ENCODE measurements at regions not wholly inside any gene's neighbourhood (a gene's known extent, or its start where the extent isn't known, plus 50 kb on each side); places are given as distances from the start of the nearest gene placed in this dataset.

DNA sequence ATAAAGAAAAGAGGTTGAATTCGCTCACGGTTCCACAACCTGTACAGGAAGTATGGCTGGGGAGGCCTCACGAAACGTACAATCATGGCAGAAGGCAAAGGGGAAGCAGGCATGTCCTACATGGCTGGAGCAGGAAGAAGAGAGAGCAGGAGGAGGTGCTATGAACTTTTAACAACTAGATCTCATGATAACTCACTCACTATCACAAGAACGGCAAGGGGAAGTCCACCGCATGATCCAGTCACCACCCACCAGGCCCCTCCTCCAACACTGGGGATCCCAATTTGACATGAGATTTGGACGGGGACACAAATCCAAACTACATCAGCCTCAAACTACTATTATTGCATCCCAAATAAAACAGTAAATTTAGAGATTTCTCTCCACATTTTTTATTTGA is 53.6 kb upstream of the CST7 start:
- H3K9me3 Mint-ChIP-seq (ENCODE audit: low read depth) = peaks cover 19% of the 10 kb centered on the region
- DNase-seq (ENCODE audit: low spot score, unreplicated experiment) = no peak
- no peak for TF ChIP-seq CTCF (IDR thresholded peaks at IDR 0.05; ENCODE audit: unreplicated experiment)
- H3K27ac Mint-ChIP-seq = no peak overlapping the region
- no peaks in the 10 kb centered on the region for H3K4me1 Mint-ChIP-seq (ENCODE audit: low read depth)
- H3K36me3 Mint-ChIP-seq (ENCODE audit: insufficient read depth) = peaks cover 3% of the 10 kb centered on the region
- H3K27me3 Mint-ChIP-seq = no peaks in the 10 kb centered on the region
- H3K4me3 Mint-ChIP-seq (ENCODE audit: low read depth) = no peak overlapping the region

DNA sequence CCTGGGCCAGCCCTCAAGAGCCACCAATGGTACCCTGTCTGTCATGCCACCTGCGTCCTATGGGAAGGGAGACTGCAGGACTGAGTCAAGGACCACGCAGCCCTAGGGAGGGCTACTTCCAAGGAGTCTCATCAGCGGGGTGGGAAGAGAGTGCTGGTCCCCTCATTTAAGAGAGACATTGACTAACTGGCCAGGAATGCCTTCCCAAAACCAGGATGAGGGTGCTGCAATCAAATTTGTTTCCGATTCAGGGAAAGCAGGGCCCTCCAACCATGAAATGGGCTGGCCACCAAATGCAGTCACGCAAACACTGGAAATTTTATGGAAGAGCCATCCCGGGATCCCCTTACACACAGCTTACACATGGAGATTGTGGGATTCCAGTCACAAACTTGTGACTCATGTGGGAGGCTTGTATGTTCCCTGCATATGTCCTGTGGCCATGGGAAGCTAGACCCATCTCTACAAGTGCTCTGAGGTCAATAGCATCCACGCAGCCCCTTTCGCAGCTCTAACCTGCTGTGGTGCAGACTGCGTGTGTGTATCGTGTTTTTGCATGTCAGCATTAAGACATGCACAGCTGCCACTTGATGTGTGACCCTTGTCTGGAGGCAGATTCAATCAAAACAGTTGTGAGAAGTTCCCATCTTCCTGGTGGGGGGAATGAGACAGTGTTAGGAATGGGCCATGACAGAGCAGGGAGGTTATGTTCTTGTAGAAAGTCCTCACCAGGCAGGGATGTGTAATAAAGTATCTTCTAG is 53.0 kb upstream of the CST7 start:
- Mint-ChIP-seq H3K27ac (no peak overlapping the region), H3K4me1 (ENCODE audit: low read depth) (no peaks in the 10 kb centered on the region)
- no peak for TF ChIP-seq CTCF (IDR thresholded peaks at IDR 0.05; ENCODE audit: unreplicated experiment)

DNA sequence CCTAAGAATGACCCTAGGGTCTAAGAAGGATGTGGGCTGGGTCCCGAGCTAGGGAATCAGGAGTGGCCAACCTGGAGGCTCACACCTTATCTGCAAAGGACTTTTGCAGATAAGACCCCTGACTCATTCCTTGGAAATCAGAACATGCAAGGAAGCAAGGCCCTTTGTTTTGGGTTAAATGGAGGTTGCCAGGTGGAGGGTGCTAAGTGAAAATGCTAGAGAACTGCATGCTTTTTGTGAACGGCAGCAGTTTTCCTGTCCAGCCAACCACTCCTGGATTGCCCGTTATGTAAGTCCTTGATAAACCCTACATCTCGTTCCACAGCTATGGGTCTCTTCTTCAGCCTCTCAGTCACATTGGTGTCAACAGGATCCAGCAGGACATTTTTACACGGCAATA is 52.1 kb upstream of the CST7 start:
- Mint-ChIP-seq H3K4me3 (ENCODE audit: low read depth) (no peak overlapping the region), H3K4me1 (ENCODE audit: low read depth) (no peaks in the 10 kb centered on the region), H3K27ac (no peak overlapping the region), H3K36me3 (ENCODE audit: insufficient read depth) (peaks cover 3% of the 10 kb centered on the region), H3K27me3 (no peaks in the 10 kb centered on the region), H3K9me3 (ENCODE audit: low read depth) (peaks cover 19% of the 10 kb centered on the region)
- no peak for TF ChIP-seq CTCF (IDR thresholded peaks at IDR 0.05; ENCODE audit: unreplicated experiment)
- DNase-seq (ENCODE audit: low spot score, unreplicated experiment) = no peak

More for the DNA sequence above, 53.0 kb upstream of the CST7 start:
- peaks cover 19% of the 10 kb centered on the region for H3K9me3 Mint-ChIP-seq (ENCODE audit: low read depth)
- H3K4me3 Mint-ChIP-seq (ENCODE audit: low read depth) = no peak overlapping the region
- H3K27me3 Mint-ChIP-seq = no peaks in the 10 kb centered on the region
- peaks cover 3% of the 10 kb centered on the region for H3K36me3 Mint-ChIP-seq (ENCODE audit: insufficient read depth)
- DNase-seq (ENCODE audit: low spot score, unreplicated experiment) = no peak

- no peak for TF ChIP-seq CTCF (IDR thresholded peaks at IDR 0.05; ENCODE audit: unreplicated experiment)
- peaks cover 19% of the 10 kb centered on the region for H3K9me3 Mint-ChIP-seq (ENCODE audit: low read depth)
- H3K4me1 Mint-ChIP-seq (ENCODE audit: low read depth) = no peaks in the 10 kb centered on the region
- no peak overlapping the region for H3K27ac Mint-ChIP-seq
- no peaks in the 10 kb centered on the region for H3K27me3 Mint-ChIP-seq
- DNase-seq (ENCODE audit: low spot score, unreplicated experiment) = no peak
- H3K36me3 Mint-ChIP-seq (ENCODE audit: insufficient read depth) = peaks cover 3% of the 10 kb centered on the region
- no peak overlapping the region for H3K4me3 Mint-ChIP-seq (ENCODE audit: low read depth)
These were observed 51.1 kb upstream of the CST7 start for GRCh38 chr20:24897974-24898373.

GRCh38 chr20:24899153-24899552 is 49.9 kb upstream of the CST7 start:
- TF ChIP-seq CTCF (IDR thresholded peaks at IDR 0.05; ENCODE audit: unreplicated experiment) = no peak
- Mint-ChIP-seq H3K27me3 (no peaks in the 10 kb centered on the region), H3K4me3 (ENCODE audit: low read depth) (no peak overlapping the region), H3K4me1 (ENCODE audit: low read depth) (no peaks in the 10 kb centered on the region), H3K36me3 (ENCODE audit: insufficient read depth) (peaks cover 3% of the 10 kb centered on the region), H3K27ac (no peak overlapping the region), H3K9me3 (ENCODE audit: low read depth) (peaks cover 19% of the 10 kb centered on the region)
- no peak for DNase-seq (ENCODE audit: low spot score, unreplicated experiment)
